GM13977 (cell line): ENCODE measurements at regions not wholly inside any gene's neighbourhood (a gene's known extent, or its start where the extent isn't known, plus 50 kb on each side); places are given as distances from the start of the nearest gene placed in this dataset.

Experiments
- DNase-seq: peaks from one replicate; pipeline ENCODE4 v3.0.0; 2012; ENCODE audit warnings: low spot score
- in situ Hi-C: fragments of 300-500 bp; cut with MboI; formaldehyde crosslinking; loops from one replicate; pipeline ENCODE4 v1.12.0; 2022; ENCODE audit warnings: low sequenced_read_pairs, low pct_unique_long_range_greater_than_20kb, mixed read lengths, inconsistent platforms; ENCODE audit not compliant: unreplicated experiment
- TF ChIP-seq, protein P1 (sequence below): IDR thresholded peaks from 2 replicates; pipeline ENCODE4 v1.5.1; 2012; ENCODE audit warnings: mild to moderate bottlenecking, control low read depth; ENCODE audit not compliant: insufficient read depth; ENCODE audit errors: extremely low read depth, missing control alignments

DNA sequence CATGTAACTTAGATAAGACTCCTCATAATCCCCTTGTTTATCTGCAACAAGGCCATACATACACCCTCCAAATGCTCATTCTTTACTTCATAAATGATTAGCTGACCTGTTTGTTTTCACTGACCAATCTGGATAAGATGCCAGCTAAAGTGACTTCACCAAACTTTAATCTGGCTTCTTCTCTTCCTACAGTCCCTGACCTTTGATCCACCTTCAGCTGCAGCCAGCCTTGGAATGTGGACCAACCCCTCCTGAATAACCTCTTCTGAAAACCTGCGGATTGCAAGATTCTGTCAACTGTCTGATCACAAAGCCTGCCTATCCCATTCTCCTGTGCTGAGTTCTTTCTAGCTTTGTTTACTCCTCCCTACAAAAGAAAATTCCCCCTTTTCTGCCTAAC, 476.8 kb downstream of the LRRC70 start:
- TF ChIP-seq, protein P1, sequence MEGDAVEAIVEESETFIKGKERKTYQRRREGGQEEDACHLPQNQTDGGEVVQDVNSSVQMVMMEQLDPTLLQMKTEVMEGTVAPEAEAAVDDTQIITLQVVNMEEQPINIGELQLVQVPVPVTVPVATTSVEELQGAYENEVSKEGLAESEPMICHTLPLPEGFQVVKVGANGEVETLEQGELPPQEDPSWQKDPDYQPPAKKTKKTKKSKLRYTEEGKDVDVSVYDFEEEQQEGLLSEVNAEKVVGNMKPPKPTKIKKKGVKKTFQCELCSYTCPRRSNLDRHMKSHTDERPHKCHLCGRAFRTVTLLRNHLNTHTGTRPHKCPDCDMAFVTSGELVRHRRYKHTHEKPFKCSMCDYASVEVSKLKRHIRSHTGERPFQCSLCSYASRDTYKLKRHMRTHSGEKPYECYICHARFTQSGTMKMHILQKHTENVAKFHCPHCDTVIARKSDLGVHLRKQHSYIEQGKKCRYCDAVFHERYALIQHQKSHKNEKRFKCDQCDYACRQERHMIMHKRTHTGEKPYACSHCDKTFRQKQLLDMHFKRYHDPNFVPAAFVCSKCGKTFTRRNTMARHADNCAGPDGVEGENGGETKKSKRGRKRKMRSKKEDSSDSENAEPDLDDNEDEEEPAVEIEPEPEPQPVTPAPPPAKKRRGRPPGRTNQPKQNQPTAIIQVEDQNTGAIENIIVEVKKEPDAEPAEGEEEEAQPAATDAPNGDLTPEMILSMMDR, result no peak
- DNase-seq, result no peak

DNA sequence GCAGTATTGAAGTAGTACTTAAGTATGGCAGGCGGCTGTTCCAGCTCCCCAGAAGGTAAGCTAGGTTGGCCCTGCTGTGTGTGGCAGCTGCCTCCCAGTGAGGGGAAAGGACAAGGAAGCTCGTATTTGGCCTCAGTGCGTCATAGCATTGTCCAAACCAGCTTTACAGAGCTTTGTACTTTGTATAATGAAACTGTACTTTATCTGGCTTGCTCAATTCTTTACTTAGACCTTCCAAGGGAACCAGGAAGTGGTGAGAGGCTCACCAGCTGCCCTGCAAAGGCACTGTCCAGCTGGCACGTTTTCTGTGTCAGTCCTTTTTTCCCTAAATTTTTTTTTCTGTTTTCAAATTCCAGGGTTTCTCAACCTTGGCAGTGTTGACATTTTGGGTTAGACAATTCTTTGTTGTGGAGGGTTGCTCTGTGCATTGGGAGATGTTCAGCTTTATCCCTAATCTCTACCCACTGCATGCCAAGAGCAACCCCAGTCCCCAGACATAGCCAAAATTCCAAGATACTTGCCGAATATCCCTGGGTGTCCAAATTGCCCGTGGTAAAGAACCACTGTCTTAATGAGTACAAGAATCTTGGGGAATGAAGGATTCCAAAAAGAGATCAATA, 474.5 kb downstream of the LRRC70 start:
- TF ChIP-seq, protein P1, result no peak
- DNase-seq, result no peak
- in situ Hi-C loops, result no loop called here

More for the DNA sequence above, 476.8 kb downstream of the LRRC70 start:
- in situ Hi-C loops, result no loop called here

DNA sequence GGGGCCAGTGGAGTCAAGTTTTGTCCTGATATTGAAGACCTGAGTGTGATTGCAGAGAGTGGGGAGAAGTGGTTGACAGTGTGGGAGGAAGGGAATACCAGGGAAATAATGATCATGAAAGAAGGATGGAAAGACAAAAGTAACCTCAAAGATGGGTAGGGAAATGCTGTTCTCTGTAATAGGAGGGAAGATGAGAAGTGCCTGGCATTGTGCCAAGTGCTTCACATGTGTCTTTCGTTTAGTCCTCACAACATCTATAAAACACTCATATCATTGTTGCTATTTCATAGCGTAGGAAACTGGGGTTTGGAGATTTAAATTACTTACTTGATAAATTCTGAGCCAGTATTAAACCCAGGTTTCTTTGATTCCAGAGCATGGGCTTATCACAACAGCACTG, 472.3 kb downstream of the LRRC70 start:
- DNase-seq, result no peak
- in situ Hi-C loops, result no loop called here
- TF ChIP-seq, protein P1, result no peak

DNA sequence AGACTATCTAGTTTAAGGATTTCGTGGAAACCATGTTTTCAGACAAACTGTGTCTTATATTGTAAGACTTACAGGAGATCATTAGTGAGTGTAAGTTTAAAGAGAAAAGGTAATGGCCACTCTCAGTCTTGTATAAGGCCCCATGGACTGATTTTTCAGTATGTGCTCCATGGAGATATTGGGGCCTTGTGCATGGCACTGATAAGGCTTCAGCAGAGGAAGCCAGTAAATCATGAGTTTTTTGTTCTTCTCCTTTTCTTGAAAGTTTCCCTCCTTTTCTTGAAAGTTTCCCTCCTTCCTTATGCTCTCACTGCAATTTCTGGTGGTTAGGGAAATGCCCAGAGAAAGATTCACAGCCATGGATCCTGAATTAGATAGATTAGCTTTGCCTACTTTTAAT, 471.3 kb downstream of the LRRC70 start:
- TF ChIP-seq, protein P1, result no peak
- DNase-seq, result no peak
- in situ Hi-C loops, result no loop called here

DNA sequence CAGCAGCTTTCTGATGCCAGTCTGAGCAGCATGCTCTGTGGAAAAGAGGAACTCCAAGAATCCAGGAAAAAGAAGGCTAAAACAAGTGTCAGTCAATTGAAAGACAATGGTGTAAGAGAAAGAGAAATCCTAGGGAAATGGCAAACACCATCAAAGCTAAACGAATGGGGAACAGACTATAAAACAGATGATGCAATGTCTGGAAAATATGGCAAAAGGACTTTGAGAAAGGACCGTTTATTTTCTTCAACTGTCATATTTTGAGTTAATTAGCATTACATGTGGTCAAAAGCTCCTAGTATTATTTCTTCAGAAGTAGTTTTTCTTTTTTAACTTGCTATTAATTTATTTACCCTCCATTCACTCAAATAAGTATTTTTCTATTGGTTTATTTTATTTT, 465.2 kb downstream of the LRRC70 start:
- TF ChIP-seq, protein P1, result no peak
- DNase-seq, result no peak
- in situ Hi-C loops, result no loop called here

DNA sequence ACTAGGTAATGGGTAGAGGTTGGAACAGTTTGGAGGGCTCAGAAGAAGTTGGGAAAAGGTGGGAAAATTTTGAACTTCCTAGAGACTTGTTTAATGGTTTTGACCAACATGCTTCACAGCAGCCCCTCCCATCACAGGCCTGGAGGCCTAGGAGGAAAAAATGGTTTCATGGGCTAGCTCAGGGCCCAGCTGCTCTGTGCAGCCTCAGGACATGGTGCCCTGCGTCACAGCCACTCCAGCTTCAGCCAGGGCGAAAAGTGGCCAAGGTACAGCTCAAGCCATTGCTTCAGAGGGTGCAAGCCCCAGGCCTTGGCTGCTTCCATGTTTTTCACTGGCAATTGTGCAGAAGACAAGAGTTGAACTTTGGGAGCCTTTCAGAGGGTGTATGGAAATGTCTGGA, 453.7 kb downstream of the LRRC70 start:
- in situ Hi-C loops, result no loop called here
- no peak for DNase-seq
- TF ChIP-seq, protein P1, result no peak
